Gastrocnemius medialis (tissue), 4 donors: ENCODE measurements at regions not wholly inside any gene's neighbourhood (a gene's known extent, or its start where the extent isn't known, plus 50 kb on each side); places are given as distances from the start of the nearest gene placed in this dataset.
"Not testable (repeated sequence)": the region's sequence is repeated elsewhere in the genome, so short reads cannot be mapped to it uniquely, and the experiment has no call there.

ENCODE experiments used
- ATAC-seq, 2 donors: fragments of 150-250 bp; one replicate each; pipeline ENCODE4 v1.9.1; 2016
- DNase-seq, 2 donors: peaks; one replicate each; pipeline ENCODE4 v3.0.0-alpha.2; 2019
- H3K27ac ChIP-seq, 4 donors: fragments of 200-600 bp; sonication (generic); 1 replicate in 1 of 4; 2 replicates in 3 of 4; pipeline ENCODE4 v1.5.1; 2016 to 2018; ENCODE audit warnings: mild to moderate bottlenecking in 2 of 4, moderate library complexity in 1 of 4
- H3K27me3 ChIP-seq, 3 donors: fragments of 200-600 bp; sonication (generic) in 2 of 3; 1 replicate in 1 of 3; 2 replicates in 2 of 3; pipeline versions ENCODE4 v1.5.1 to v1.6.0; 2016 to 2019; ENCODE audit warnings: mild to moderate bottlenecking in 1 of 3, moderate library complexity in 1 of 3
- H3K36me3 ChIP-seq, 2 donors: fragments of 200-600 bp; sonication (generic) in 1 of 2; one replicate each; pipeline ENCODE4 v1.5.1; 2017 to 2018
- H3K4me1 ChIP-seq, 2 donors: fragments of 200-600 bp; sonication (generic) in 1 of 2; one replicate each; pipeline ENCODE4 v1.5.1; 2016 to 2017; ENCODE audit warnings: mild to moderate bottlenecking in 2 of 2
- H3K4me3 ChIP-seq, 4 donors: fragments of 200-600 bp; sonication (generic) in 3 of 4; 1 replicate in 1 of 4; 2 replicates in 3 of 4; pipeline ENCODE4 v1.5.1; 2016 to 2019; ENCODE audit warnings: mild to moderate bottlenecking in 2 of 4
- H3K9me3 ChIP-seq, 3 donors: fragments of 200-600 bp; sonication (generic) in 2 of 3; 1 replicate in 1 of 3; 2 replicates in 2 of 3; pipeline ENCODE4 v1.5.1; 2016 to 2019
- POLR2A ChIP-seq, 2 donors: fragments of 450-650 bp; IDR thresholded peaks; one replicate each; pipeline ENCODE4 v1.6.1; 2017; ENCODE audit warnings: antibody characterized with exemption in 2 of 2, mild to moderate bottlenecking in 2 of 2, moderate library complexity in 2 of 2
- in situ Hi-C, 4 donors: fragments of 200-750 bp; cut with MboI; loops; one replicate each; pipeline versions ENCODE4 v1.15.0 to v1.8.0; 2017; ENCODE audit warnings: low sequenced_read_pairs in 4 of 4
- intact Hi-C: fragments of 100-400 bp; cut with DNase I; formaldehyde crosslinking; loops from one replicate; pipeline ENCODE4 v1.15.1; 2023; ENCODE audit warnings: low total_unique reads
- TF ChIP-seq, protein P1 (sequence below), 5 experiments: fragments of 450-650 bp in 3 of 5; fragments of 200-600 bp in 2 of 5; sonication (generic) in 2 of 5; IDR thresholded peaks in 4 of 5; conservative IDR thresholded peaks in 1 of 5; 1 replicate in 4 of 5; 2 replicates in 1 of 5; pipeline ENCODE4 v1.5.1; 2016 to 2019; ENCODE audit warnings: antibody characterized with exemption in 5 of 5, mild to moderate bottlenecking in 3 of 5, moderate library complexity in 3 of 5

- no peak for ATAC-seq
- H3K27ac ChIP-seq = no peak overlapping the region
- no peaks in the 10 kb centered on the region for H3K27me3 ChIP-seq
- in situ Hi-C loops = no loop called here
- intact Hi-C loops = no loop called here
- TF ChIP-seq, protein P1, sequence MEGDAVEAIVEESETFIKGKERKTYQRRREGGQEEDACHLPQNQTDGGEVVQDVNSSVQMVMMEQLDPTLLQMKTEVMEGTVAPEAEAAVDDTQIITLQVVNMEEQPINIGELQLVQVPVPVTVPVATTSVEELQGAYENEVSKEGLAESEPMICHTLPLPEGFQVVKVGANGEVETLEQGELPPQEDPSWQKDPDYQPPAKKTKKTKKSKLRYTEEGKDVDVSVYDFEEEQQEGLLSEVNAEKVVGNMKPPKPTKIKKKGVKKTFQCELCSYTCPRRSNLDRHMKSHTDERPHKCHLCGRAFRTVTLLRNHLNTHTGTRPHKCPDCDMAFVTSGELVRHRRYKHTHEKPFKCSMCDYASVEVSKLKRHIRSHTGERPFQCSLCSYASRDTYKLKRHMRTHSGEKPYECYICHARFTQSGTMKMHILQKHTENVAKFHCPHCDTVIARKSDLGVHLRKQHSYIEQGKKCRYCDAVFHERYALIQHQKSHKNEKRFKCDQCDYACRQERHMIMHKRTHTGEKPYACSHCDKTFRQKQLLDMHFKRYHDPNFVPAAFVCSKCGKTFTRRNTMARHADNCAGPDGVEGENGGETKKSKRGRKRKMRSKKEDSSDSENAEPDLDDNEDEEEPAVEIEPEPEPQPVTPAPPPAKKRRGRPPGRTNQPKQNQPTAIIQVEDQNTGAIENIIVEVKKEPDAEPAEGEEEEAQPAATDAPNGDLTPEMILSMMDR (IDR thresholded peaks at IDR 0.05 in 4 of 5, conservative IDR thresholded peaks at IDR 0.05 in 1 of 5) = no peak
- TF ChIP-seq POLR2A (IDR thresholded peaks at IDR 0.05) = no peak
- no peaks in the 10 kb centered on the region for H3K36me3 ChIP-seq
- no peak overlapping the region for H3K4me3 ChIP-seq
- H3K4me1 ChIP-seq = no peaks in the 10 kb centered on the region
- no peaks in the 10 kb centered on the region for H3K9me3 ChIP-seq
- no peak for DNase-seq
Observed at GRCh38 chr6:119497988-119498727, 148.6 kb upstream of the MAN1A1 start.

GRCh38 chr6:119495230-119495683, 145.7 kb upstream of the MAN1A1 start:
- TF ChIP-seq, protein P1 (IDR thresholded peaks at IDR 0.05 in 4 of 5, conservative IDR thresholded peaks at IDR 0.05 in 1 of 5) = no peak
- no peak for TF ChIP-seq POLR2A (IDR thresholded peaks at IDR 0.05)
- intact Hi-C loops = no loop called here
- Histone ChIP-seq H3K36me3 (no peaks in the 10 kb centered on the region), H3K4me1 (no peaks in the 10 kb centered on the region), H3K27me3 (no peaks in the 10 kb centered on the region), H3K27ac (no peak overlapping the region), H3K9me3 (no peaks in the 10 kb centered on the region), H3K4me3 (no peak overlapping the region)
- no peak for ATAC-seq
- no peak for DNase-seq
- in situ Hi-C loops = no loop called here

DNA sequence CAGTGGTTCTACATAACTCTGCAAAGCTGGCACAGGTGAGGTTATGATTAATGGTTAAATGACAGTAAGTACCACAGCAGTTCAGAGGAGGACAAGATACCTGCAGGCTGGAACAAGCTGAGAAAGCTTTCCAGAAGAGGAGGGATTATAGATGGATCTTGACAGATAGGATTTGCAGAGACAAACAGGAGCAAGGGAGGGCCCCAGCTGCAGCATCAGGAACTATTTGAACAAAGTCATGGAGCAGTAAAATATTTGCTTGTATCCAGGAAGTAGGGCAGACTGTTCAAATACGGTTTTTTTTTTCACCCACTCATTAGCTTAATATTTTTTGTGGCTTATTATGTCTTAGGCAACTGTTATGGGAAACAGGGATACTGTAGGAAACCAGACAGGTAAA, 144.4 kb upstream of the MAN1A1 start:
- H3K4me1 ChIP-seq = no peaks in the 10 kb centered on the region
- intact Hi-C loops = no loop called here

DNA sequence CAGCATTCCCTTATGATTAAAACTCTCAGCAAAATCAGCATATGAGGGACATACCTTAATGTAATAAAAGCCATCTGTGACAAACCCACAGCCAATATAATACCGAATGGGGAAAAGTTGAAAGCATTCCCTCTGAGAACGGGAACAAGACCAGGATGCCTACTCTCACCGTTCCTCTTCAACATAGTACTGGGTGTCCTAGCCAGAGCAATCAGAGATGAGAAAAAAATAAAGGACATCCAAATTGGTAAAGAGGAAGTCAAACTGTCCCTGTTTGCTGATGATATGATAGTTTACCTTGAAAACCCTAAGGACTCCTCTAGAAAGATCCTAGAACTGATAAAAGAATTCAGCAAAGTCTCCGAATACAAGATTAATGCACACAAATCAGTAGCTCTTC, 141.6 kb upstream of the MAN1A1 start:
- H3K36me3 ChIP-seq, H3K27ac ChIP-seq, intact Hi-C loops, in situ Hi-C loops, H3K9me3 ChIP-seq, H3K27me3 ChIP-seq, DNase-seq, ATAC-seq, H3K4me3 ChIP-seq, H3K4me1 ChIP-seq: not testable (repeated sequence)

More for the DNA sequence above, 144.4 kb upstream of the MAN1A1 start:
- in situ Hi-C loops = no loop called here
- ATAC-seq = no peak
- H3K27ac ChIP-seq = no peak overlapping the region
- H3K4me3 ChIP-seq = no peak overlapping the region
- TF ChIP-seq POLR2A (IDR thresholded peaks at IDR 0.05) = no peak
- TF ChIP-seq, protein P1 (IDR thresholded peaks at IDR 0.05 in 4 of 5, conservative IDR thresholded peaks at IDR 0.05 in 1 of 5) = no peak
- H3K36me3 ChIP-seq = no peaks in the 10 kb centered on the region
- no peaks in the 10 kb centered on the region for H3K27me3 ChIP-seq
- H3K9me3 ChIP-seq = no peaks in the 10 kb centered on the region
- DNase-seq = no peak

GRCh38 chr6:119490050-119490449, 140.5 kb upstream of the MAN1A1 start:
- H3K27me3 ChIP-seq, intact Hi-C loops, H3K9me3 ChIP-seq, H3K4me3 ChIP-seq, ATAC-seq, in situ Hi-C loops, H3K36me3 ChIP-seq, H3K27ac ChIP-seq, DNase-seq, H3K4me1 ChIP-seq: not testable (repeated sequence)

GRCh38 chr6:119484598-119484997, 135.0 kb upstream of the MAN1A1 start:
- in situ Hi-C loops (no loop called here), intact Hi-C loops (no loop called here)
- Histone ChIP-seq H3K27ac (no peak overlapping the region), H3K36me3 (no peaks in the 10 kb centered on the region), H3K27me3 (no peaks in the 10 kb centered on the region), H3K4me3 (no peak overlapping the region), H3K9me3 (no peaks in the 10 kb centered on the region), H3K4me1 (no peaks in the 10 kb centered on the region)
- TF ChIP-seq POLR2A (IDR thresholded peaks at IDR 0.05) = no peak
- TF ChIP-seq, protein P1 (IDR thresholded peaks at IDR 0.05 in 4 of 5, conservative IDR thresholded peaks at IDR 0.05 in 1 of 5) = no peak
- DNase-seq = no peak
- no peak for ATAC-seq
